HG03064 (cell line): ENCODE measurements at regions not wholly inside any gene's neighbourhood (a gene's known extent, or its start where the extent isn't known, plus 50 kb on each side); places are given as distances from the start of the nearest gene placed in this dataset.
"Not testable (repeated sequence)": the region's sequence is repeated elsewhere in the genome, so short reads cannot be mapped to it uniquely, and the experiment has no call there.

Experiments
- ATAC-seq: cut with Tn5 transposase; IDR thresholded peaks from one replicate; pipeline ENCODE4 v1.9.1; 2021; ENCODE audit warnings: low read depth; ENCODE audit not compliant: unreplicated experiment

DNA sequence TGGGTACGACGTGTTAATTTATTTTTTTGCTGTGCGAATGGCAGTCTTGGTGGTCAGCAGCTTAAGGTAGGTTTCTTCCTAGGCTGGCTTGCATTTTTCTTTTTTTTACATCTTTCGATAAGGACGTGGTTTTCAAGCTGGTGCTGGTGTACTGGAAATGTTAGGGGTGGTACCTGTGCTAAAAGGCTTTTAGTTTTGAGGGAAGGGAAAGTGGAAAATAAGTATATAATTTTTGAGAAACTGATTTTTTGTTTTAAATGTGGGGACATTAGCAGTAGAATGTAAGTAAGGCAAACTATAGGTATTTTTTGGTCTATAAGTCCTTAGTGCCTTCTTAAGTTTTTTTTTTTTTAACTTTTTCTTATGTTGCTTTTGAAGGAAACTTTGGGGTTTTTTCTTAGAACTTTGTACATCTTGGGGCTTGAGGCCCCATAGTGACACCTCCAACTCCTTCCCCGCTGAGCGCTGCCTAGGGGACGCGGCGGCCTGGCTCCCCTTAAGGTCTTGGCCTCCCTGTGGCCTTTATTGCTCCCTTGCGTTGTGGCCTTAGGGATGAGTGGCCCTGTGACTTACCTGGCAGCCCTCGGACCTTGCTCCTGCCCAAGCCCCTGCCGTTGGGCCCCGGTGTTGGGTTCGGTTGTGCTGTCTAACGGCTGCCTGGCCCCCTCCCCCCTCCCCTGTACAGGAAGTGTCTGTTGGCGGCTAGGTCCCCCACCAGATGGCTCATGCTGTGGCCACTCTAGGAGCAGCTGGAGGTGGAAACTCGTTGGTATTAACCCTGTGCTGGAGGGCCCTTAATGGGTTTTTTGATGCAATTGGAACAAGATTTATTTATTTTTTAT is 88.0 kb upstream of the RPRML start:
- peak; percentile 84 for ATAC-seq

DNA sequence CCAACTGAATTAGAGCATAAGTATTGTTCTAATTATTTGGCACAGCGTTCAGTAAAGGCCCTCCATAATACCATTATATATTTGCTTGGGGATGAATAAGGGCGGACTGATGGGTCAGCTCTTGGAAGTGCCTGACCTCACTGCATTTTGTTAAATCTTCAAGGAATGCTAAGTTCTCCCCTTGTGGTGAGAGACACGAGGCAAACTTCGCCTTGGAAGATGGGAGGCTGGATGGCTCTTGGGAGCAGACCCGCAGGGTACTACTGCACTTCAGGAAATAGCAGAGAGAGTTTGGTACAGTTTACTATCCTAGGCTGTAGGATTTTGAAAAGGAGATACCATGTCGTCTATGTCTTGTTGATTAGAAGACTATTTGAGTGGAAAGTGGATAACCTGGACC is 87.0 kb upstream of the RPRML start:
- ATAC-seq: no peak

DNA sequence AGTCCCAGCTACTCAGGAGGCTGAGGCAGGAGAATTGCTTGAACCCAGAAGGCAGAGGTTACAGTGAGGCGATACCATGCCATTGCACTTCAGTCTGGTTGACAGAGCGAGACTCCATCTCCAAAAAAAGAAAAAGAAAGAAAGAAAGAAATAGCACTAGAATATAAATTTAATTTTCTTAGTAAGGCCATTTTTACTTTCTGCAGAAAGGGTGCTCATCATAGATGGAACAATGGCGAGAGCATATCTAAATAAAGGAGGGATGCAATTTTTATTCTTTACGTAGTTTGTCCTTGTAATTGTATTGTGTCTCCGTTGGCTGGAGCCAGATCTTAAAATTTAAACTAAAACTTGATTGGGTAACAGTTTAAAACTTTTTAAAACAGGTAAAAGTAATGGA is 85.6 kb upstream of the RPRML start:
- ATAC-seq: no peak

DNA sequence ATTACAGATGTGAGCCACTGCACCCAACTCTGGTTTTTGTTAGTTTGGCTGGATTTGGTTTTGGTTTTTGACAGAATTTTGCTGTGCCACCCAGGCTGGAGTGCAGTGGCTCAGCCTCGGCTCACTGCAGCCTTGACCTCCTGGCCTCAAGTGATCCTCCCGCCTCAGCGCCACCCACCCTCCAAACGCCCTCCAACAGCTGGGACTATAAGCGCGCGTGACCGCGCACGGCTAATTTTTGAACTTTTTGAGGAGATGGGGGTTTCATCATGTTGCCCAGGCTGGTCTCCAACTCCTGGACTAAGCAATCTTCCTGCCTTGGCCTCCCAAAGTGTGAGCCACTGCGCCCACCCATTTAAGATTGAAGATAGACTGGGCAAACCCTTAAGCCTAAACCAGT is 84.4 kb upstream of the RPRML start:
- ATAC-seq: no peak

DNA sequence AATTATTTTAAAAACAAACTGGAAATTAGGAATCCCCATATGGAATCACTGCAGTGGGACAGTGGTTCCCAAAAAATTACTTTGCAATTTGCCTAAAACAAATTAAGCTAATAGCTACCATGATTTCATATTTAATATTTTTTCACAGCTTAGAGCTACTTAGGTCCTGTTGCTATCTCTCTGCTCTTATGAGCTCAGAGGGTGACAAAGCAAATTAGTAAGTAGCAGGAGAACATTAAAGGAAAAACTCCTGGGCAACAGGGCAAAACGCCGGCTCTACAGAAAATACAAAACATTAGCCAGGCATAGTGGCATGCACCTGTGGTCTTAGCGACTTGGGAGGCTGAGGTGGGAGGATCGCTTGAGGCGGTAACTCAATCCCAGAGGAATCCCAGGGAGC is 83.8 kb upstream of the RPRML start:
- not testable (repeated sequence) for ATAC-seq

DNA sequence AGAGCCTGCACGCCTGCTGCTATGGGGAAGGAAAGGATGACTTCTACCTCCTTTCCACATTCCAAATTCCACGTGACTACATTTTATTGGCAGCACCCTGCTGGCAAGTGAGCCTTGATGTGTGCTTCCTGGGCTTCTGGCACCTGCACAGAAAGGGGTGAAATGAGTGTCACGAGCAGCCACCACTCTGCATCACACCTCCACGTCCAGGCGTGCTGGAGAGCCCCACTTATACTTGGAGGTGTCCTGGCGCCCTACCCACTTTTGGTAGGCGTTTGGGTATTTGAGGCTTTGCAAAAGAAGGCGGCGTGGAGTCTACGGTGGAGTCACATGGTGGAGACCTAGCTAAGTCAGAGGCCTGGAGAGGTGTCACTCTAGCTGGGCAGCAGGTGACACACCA is 81.0 kb upstream of the RPRML start:
- ATAC-seq: not testable (repeated sequence)

DNA sequence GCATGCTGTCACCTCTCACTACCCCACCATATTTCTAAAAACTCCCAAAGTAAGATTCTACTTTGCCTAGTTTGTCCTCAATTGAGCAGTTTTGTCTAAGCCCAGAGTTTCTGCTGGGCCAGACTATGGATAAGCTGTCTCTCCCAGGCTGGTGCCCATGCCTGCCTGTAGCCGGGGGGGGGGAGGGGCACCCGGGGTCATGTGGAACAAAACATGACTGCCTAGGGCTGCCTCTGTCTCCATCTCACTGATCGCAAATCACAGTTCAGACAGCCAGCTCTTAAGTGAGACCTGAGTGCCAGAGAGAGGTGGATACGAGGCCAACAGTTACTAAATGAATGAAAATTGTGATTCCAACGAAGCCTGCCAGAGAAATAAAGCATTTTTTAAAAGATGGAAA is 78.8 kb upstream of the RPRML start:
- ATAC-seq: no peak

DNA sequence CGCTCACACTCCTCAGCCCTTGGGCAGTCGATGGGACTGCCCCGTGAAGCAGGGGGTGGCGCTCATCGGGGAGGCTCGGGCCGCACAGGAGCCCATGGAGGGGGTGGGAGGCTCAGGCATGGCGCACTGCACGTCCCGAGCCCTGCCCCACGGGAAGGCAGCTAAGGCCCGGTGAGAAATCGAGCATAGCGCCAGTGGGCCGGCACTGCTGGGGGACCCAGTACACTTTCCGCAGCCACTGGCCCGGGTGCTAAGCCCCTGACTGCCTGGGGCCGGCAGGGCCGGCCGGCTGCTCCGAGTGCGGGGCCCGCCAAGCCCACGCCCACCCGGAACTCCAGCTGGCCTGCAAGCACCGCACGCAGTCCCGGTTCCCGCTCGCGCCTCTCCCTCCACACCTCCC is 78.2 kb upstream of the RPRML start:
- not testable (repeated sequence) for ATAC-seq

DNA sequence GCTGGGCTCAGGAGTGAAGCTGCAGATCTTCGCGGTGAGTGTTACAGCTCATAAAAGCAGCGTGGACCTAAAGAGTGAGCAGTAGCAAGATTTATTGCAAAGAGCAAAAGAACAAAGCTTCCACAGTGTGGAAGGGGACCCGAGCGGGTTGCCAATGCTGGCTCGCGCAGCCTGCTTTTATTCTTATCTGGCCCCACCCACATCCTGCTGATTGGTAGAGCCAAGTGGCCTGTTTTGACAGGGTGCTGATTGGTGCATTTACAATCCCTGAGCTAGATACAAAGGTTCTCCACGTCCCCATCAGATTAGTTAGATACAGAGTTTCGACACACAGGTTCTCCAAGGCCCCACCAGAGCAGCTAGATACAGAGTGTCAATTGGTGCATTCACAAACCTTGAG is 77.6 kb upstream of the RPRML start:
- ATAC-seq: not testable (repeated sequence)
